ENCODE measurements at regions not wholly inside any gene's neighbourhood (a gene's known extent, or its start where the extent isn't known, plus 50 kb on each side); places are given as distances from the start of the nearest gene placed in this dataset.

- H3K27ac ChIP-seq (ENCODE audit: low read depth, low read length) = no peak overlapping the region
- no peak overlapping the region for H2BK20ac ChIP-seq (ENCODE audit: low read length)
- peaks cover 3 to 4% of the 10 kb centered on the region in 2 experiments; a peak in 2 of 4 replicates for H3K9me3 ChIP-seq (ENCODE audit: insufficient read depth in 2 of 2, low read depth in 1 of 2, low read length in 1 of 2)
- no peak overlapping the region for H2AFZ ChIP-seq (ENCODE audit: low read length)
- POLR2A ChIA-PET (ENCODE audit: partially characterized antibody) = no interaction called here
- no peaks in the 10 kb centered on the region for H3K23me2 ChIP-seq (ENCODE audit: low read depth, low read length)
- 95% methylated on average over 1 of the region's 1 CpG; no CpG with 5 or more reads in 1 of the 2 experiments for WGBS, 2 experiments (ENCODE audit: extremely low coverage in 1 of 2, insufficient coverage in 1 of 2, insufficient read length in 1 of 2, insufficient replicate concordance in 2 of 2, low coverage in 1 of 2, low lambda C conversion rate in 2 of 2, missing lambda C conversion rate in 1 of 2)
- TF ChIP-seq NRF1 (IDR thresholded peaks at IDR 0.05; ENCODE audit: low read depth, low read length) = no peak
- no peak overlapping the region for H3K18ac ChIP-seq (ENCODE audit: extremely low read depth, low read length)
- H2BK5ac ChIP-seq (ENCODE audit: low read depth, low read length) = no peak overlapping the region
- no peaks in the 10 kb centered on the region for H3K36me3 ChIP-seq (ENCODE audit: control insufficient read depth in 2 of 4, insufficient read depth in 4 of 4, low read length in 3 of 4)
- CTCF ChIA-PET (ENCODE audit: partially characterized antibody) = interaction anchor here (0.6 to 1.7 kb wide), 3 partner anchors 9 to 296 kb away, joined by 3 to 8 read pairs (median 3); no protein-coding TSS in a partner anchor
- no peak overlapping the region for H3K56ac ChIP-seq (replicated peaks; ENCODE audit: insufficient read length, low read depth, low read length)
- H4K20me1 ChIP-seq (replicated peaks in 1 of 2; ENCODE audit: control insufficient read depth in 1 of 2, insufficient read depth in 2 of 2, low read length in 2 of 2) = no peaks in the 10 kb centered on the region
- no peak overlapping the region for H3K23ac ChIP-seq (ENCODE audit: insufficient read length)
- no peaks in the 10 kb centered on the region for H3K79me2 ChIP-seq (ENCODE audit: control insufficient read depth in 1 of 2, insufficient read depth in 2 of 2, low read length in 2 of 2)
- H3K9ac ChIP-seq (replicated peaks in 1 of 4; ENCODE audit: extremely low read depth in 1 of 4, low read depth in 3 of 4, low read length in 3 of 4) = no peak overlapping the region
- H3K4me2 ChIP-seq (ENCODE audit: insufficient read depth in 1 of 2, low read depth in 2 of 2, low read length in 2 of 2) = no peak overlapping the region
- no peak for FAIRE-seq
- H4K8ac ChIP-seq (ENCODE audit: extremely low read depth, insufficient read depth, low read length) = no peak overlapping the region
- no peak overlapping the region for H4K91ac ChIP-seq (replicated peaks; ENCODE audit: insufficient read length, low read length)
- H2BK15ac ChIP-seq (ENCODE audit: low read length) = no peak overlapping the region
- no peak overlapping the region for H2BK120ac ChIP-seq (replicated peaks; ENCODE audit: low read depth, low read length)
- H2BK12ac ChIP-seq (ENCODE audit: low read depth, low read length) = no peak overlapping the region
- H3K4me1 ChIP-seq (replicated peaks in 1 of 4; ENCODE audit: control insufficient read depth in 3 of 4, insufficient read depth in 4 of 4, low read length in 3 of 4) = no peaks in the 10 kb centered on the region
- no peak overlapping the region for H4K5ac ChIP-seq (ENCODE audit: insufficient read length, low read depth, low read length)
- H3K27me3 ChIP-seq (replicated peaks in 1 of 4; ENCODE audit: control insufficient read depth in 3 of 4, extremely low read depth in 1 of 4, insufficient read depth in 3 of 4, low read length in 3 of 4) = no peaks in the 10 kb centered on the region
- no peak overlapping the region for H3K4me3 ChIP-seq (ENCODE audit: extremely low read depth in 1 of 4, insufficient read depth in 2 of 4, low read depth in 3 of 4, low read length in 4 of 4)
- no peaks in the 10 kb centered on the region for H3K79me1 ChIP-seq (ENCODE audit: low read depth, low read length)
- no peak overlapping the region for H3K14ac ChIP-seq (ENCODE audit: insufficient read length)
- no peak overlapping the region for H2AK5ac ChIP-seq (ENCODE audit: low read depth, low read length)
- no peak overlapping the region for H3K4ac ChIP-seq (replicated peaks; ENCODE audit: insufficient read length, low read depth, low read length)
- no peak for DNase-seq (ENCODE audit: low read depth in 1 of 2, low spot score in 2 of 2)
These were observed 69.9 kb upstream of the STK39 start for GRCh38 chr2:168317282-168317681.
